ENCODE measurements at regions not wholly inside any gene's neighbourhood (a gene's known extent, or its start where the extent isn't known, plus 50 kb on each side); places are given as distances from the start of the nearest gene placed in this dataset.
"Not testable (repeated sequence)": the region's sequence is repeated elsewhere in the genome, so short reads cannot be mapped to it uniquely, and the experiment has no call there.

DNA sequence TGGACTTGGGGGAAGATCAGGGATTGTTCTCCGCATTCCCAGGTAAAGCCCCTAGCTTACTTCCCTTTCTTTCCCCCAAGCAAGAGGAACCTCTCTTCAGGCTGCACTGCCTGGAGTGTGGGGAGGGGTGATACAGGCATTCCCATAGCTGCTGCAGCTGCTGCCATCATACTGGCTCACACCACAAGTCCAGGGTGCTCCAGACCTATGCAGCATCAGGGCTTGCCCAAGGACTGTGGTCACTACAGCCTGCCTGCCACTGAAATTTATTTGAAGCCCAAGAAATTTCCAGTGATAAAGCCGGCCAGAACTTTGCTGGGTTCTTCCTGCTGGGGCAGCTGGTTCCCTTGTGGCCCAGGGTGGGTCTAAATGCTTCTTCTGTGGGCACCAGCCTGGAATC, 72.7 kb downstream of the NBPF8 start:
- TF ChIP-seq POLR2A, EP300, POLR2AphosphoS5 (IDR thresholded peaks at IDR 0.05): not testable (repeated sequence)
- TF ChIP-seq, protein P1, sequence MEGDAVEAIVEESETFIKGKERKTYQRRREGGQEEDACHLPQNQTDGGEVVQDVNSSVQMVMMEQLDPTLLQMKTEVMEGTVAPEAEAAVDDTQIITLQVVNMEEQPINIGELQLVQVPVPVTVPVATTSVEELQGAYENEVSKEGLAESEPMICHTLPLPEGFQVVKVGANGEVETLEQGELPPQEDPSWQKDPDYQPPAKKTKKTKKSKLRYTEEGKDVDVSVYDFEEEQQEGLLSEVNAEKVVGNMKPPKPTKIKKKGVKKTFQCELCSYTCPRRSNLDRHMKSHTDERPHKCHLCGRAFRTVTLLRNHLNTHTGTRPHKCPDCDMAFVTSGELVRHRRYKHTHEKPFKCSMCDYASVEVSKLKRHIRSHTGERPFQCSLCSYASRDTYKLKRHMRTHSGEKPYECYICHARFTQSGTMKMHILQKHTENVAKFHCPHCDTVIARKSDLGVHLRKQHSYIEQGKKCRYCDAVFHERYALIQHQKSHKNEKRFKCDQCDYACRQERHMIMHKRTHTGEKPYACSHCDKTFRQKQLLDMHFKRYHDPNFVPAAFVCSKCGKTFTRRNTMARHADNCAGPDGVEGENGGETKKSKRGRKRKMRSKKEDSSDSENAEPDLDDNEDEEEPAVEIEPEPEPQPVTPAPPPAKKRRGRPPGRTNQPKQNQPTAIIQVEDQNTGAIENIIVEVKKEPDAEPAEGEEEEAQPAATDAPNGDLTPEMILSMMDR (IDR thresholded peaks at IDR 0.05), result not testable (repeated sequence)

All from sigmoid colon (tissue), 4 donors.